ENCODE measurements at regions not wholly inside any gene's neighbourhood (a gene's known extent, or its start where the extent isn't known, plus 50 kb on each side); places are given as distances from the start of the nearest gene placed in this dataset.

- CTCF ChIA-PET (ENCODE audit: unreplicated experiment), result no interaction called here
- no peak overlapping the region for H2AFZ ChIP-seq (ENCODE audit: low read length)
- no peaks in the 10 kb centered on the region for H3K4me1 ChIP-seq (ENCODE audit: insufficient read depth, low read length, poor library complexity, severe bottlenecking)
- POLR2A ChIA-PET, result no interaction called here
- H3K36me3 ChIP-seq (ENCODE audit: insufficient read depth, low read length), result no peaks in the 10 kb centered on the region
- no peak for TF ChIP-seq CTCF (conservative IDR thresholded peaks at IDR 0.05; ENCODE audit: low read length)
- TF ChIP-seq EZH2phosphoT487 (IDR thresholded peaks at IDR 0.05; ENCODE audit: borderline replicate concordance, low read depth, low read length), result no peak
- DNase-seq (ENCODE audit: low spot score), result no peak
- no peaks in the 10 kb centered on the region for H3K9me3 ChIP-seq (ENCODE audit: low read length)
- no peaks in the 10 kb centered on the region for H4K20me1 ChIP-seq (ENCODE audit: insufficient read depth, low read length)
- H3K79me2 ChIP-seq (ENCODE audit: insufficient read depth, low read depth, low read length), result no peaks in the 10 kb centered on the region
- intact Hi-C loops (cut with micrococcal nuclease; ENCODE audit: unreplicated experiment), result no loop called here
- BruUV-seq (replicated peaks), result no TSS peak
- H3K9me2 ChIP-seq (ENCODE audit: insufficient read depth, low read length), result no peaks in the 10 kb centered on the region
- no peak overlapping the region for H3K4me2 ChIP-seq (ENCODE audit: low read length)
- no peak overlapping the region for H3K4me3 ChIP-seq (ENCODE audit: low read depth, low read length, poor library complexity, severe bottlenecking)
- no peak overlapping the region for H3K27ac ChIP-seq (ENCODE audit: low read depth, low read length, poor library complexity, severe bottlenecking)
Measured at GRCh38 chr14:37858733-37859132, 263.3 kb downstream of the TTC6 start.

- no peak overlapping the region for H3K4me2 ChIP-seq (ENCODE audit: low read length)
- H3K36me3 ChIP-seq (ENCODE audit: insufficient read depth, low read length), result no peaks in the 10 kb centered on the region
- no TSS peak for BruUV-seq (replicated peaks)
- H3K4me1 ChIP-seq (ENCODE audit: insufficient read depth, low read length, poor library complexity, severe bottlenecking), result no peaks in the 10 kb centered on the region
- H3K9me2 ChIP-seq (ENCODE audit: insufficient read depth, low read length), result no peaks in the 10 kb centered on the region
- H2AFZ ChIP-seq (ENCODE audit: low read length), result no peak overlapping the region
- no peak for TF ChIP-seq EZH2phosphoT487 (IDR thresholded peaks at IDR 0.05; ENCODE audit: borderline replicate concordance, low read depth, low read length)
- TF ChIP-seq CTCF (conservative IDR thresholded peaks at IDR 0.05; ENCODE audit: low read length), result no peak
- no peaks in the 10 kb centered on the region for H3K79me2 ChIP-seq (ENCODE audit: insufficient read depth, low read depth, low read length)
- no peak overlapping the region for H3K4me3 ChIP-seq (ENCODE audit: low read depth, low read length, poor library complexity, severe bottlenecking)
- ChIA-PET POLR2A (no interaction called here), CTCF (ENCODE audit: unreplicated experiment) (no interaction called here)
- intact Hi-C loops (cut with micrococcal nuclease; ENCODE audit: unreplicated experiment), result no loop called here
- no peak overlapping the region for H3K27ac ChIP-seq (ENCODE audit: low read depth, low read length, poor library complexity, severe bottlenecking)
- H4K20me1 ChIP-seq (ENCODE audit: insufficient read depth, low read length), result no peaks in the 10 kb centered on the region
- H3K9me3 ChIP-seq (ENCODE audit: low read length), result no peaks in the 10 kb centered on the region
- DNase-seq (ENCODE audit: low spot score), result no peak
Measured at GRCh38 chr14:37859177-37859576, 263.7 kb downstream of the TTC6 start.

- ChIA-PET POLR2A (no interaction called here), CTCF (ENCODE audit: unreplicated experiment) (no interaction called here)
- no peak overlapping the region for H3K4me2 ChIP-seq (ENCODE audit: low read length)
- no peaks in the 10 kb centered on the region for H3K9me2 ChIP-seq (ENCODE audit: insufficient read depth, low read length)
- H3K4me3 ChIP-seq (ENCODE audit: low read depth, low read length, poor library complexity, severe bottlenecking), result no peak overlapping the region
- no peak for TF ChIP-seq EZH2phosphoT487 (IDR thresholded peaks at IDR 0.05; ENCODE audit: borderline replicate concordance, low read depth, low read length)
- no peak for TF ChIP-seq CTCF (conservative IDR thresholded peaks at IDR 0.05; ENCODE audit: low read length)
- no peaks in the 10 kb centered on the region for H3K79me2 ChIP-seq (ENCODE audit: insufficient read depth, low read depth, low read length)
- no peak overlapping the region for H3K27ac ChIP-seq (ENCODE audit: low read depth, low read length, poor library complexity, severe bottlenecking)
- no peaks in the 10 kb centered on the region for H3K36me3 ChIP-seq (ENCODE audit: insufficient read depth, low read length)
- DNase-seq (ENCODE audit: low spot score), result no peak
- intact Hi-C loops (cut with micrococcal nuclease; ENCODE audit: unreplicated experiment), result no loop called here
- H3K9me3 ChIP-seq (ENCODE audit: low read length), result no peaks in the 10 kb centered on the region
- no peaks in the 10 kb centered on the region for H4K20me1 ChIP-seq (ENCODE audit: insufficient read depth, low read length)
- BruUV-seq (replicated peaks), result no TSS peak
- no peaks in the 10 kb centered on the region for H3K4me1 ChIP-seq (ENCODE audit: insufficient read depth, low read length, poor library complexity, severe bottlenecking)
- no peak overlapping the region for H2AFZ ChIP-seq (ENCODE audit: low read length)
Measured at GRCh38 chr14:37862263-37862662, 266.8 kb downstream of the TTC6 start.
